ENCODE measurements at regions not wholly inside any gene's neighbourhood (a gene's known extent, or its start where the extent isn't known, plus 50 kb on each side); places are given as distances from the start of the nearest gene placed in this dataset.

DNA sequence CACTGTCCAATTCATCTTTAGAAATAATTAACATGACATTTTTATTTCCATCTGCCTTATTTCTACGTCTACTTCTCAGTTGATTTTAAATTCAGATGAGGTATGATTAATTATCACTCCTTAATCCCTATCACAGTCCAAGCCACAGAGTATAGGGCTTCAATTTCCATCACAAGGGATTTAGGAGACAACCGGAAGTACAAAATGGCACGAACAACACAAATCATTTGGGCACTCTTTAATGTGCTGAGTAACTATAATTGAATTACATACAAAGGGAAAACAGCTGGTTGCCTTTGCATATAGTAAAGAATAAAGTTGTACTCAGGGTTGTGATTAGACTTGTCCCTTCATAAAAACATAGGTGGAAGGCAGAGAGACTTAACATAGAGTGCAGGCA, 290.4 kb upstream of the MAGEB16 start:
- TF ChIP-seq, protein P1, sequence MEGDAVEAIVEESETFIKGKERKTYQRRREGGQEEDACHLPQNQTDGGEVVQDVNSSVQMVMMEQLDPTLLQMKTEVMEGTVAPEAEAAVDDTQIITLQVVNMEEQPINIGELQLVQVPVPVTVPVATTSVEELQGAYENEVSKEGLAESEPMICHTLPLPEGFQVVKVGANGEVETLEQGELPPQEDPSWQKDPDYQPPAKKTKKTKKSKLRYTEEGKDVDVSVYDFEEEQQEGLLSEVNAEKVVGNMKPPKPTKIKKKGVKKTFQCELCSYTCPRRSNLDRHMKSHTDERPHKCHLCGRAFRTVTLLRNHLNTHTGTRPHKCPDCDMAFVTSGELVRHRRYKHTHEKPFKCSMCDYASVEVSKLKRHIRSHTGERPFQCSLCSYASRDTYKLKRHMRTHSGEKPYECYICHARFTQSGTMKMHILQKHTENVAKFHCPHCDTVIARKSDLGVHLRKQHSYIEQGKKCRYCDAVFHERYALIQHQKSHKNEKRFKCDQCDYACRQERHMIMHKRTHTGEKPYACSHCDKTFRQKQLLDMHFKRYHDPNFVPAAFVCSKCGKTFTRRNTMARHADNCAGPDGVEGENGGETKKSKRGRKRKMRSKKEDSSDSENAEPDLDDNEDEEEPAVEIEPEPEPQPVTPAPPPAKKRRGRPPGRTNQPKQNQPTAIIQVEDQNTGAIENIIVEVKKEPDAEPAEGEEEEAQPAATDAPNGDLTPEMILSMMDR (IDR thresholded peaks at IDR 0.05; ENCODE audit: low read depth, low read length), result no peak
- no peak for TF ChIP-seq EZH2phosphoT487 (IDR thresholded peaks at IDR 0.05; ENCODE audit: low read depth)

Data from OCI-LY3 (cell line).